GM21423 (cell line): ENCODE measurements at regions not wholly inside any gene's neighbourhood (a gene's known extent, or its start where the extent isn't known, plus 50 kb on each side); places are given as distances from the start of the nearest gene placed in this dataset.
"Not testable (repeated sequence)": the region's sequence is repeated elsewhere in the genome, so short reads cannot be mapped to it uniquely, and the experiment has no call there.

ENCODE experiments used
- ATAC-seq: cut with Tn5 transposase; IDR thresholded peaks from one replicate; pipeline ENCODE4 v1.9.1; 2021; ENCODE audit warnings: mild to moderate bottlenecking, moderate library complexity; ENCODE audit not compliant: unreplicated experiment

DNA sequence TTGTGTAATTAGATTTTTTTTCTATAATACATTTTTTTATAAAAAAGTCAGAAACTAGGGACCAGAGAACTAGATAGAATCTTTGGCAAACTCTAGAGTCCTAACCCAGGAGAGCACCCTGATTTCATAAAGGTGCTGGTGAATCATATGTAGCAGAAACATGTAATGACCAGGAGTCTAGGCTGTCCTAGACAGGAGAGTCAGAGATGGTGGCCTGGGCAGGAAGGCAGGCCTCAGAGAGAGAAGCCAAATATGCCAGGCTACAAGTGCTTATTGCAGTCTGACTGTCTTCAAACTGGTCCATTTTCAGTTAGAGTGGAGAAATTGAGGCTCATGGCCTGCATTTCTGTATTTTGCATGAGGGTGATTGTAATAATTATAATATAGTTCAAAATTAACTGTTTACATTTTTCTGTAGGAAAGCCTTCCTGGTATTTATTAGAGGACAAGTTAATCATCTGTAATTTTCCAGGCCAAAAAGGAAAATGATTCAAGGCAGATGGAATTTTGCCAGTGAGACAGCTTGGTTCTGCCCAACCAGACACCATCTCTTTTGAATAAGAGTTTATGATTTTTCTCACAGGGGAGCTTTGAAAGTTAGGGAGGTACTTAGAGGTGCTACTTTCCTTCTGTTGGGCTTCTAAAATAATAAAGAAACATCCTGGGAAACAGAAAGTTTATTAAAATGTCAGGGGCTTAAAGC lies 129.8 kb downstream of the S1PR1 start:
- ATAC-seq: no peak

DNA sequence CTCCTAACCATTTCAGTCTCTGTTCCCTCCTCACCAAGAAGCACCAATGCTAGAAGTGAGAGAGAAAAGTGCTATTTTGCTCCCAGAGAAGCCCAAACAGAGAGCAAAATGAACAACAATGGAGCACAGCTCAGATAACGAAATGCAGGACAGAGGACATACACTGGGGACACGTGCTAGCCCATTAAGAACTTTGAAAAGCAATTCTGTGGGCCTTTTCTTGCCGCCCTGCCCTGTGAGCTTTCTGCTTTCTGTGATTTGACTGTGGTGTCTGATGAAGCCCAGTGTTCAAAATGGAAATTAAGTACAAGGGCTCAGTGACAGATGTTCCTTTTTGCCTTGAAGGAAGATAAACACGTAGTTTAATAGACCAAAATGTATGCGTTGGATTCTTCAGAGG lies 130.8 kb downstream of the S1PR1 start:
- ATAC-seq: no peak

DNA sequence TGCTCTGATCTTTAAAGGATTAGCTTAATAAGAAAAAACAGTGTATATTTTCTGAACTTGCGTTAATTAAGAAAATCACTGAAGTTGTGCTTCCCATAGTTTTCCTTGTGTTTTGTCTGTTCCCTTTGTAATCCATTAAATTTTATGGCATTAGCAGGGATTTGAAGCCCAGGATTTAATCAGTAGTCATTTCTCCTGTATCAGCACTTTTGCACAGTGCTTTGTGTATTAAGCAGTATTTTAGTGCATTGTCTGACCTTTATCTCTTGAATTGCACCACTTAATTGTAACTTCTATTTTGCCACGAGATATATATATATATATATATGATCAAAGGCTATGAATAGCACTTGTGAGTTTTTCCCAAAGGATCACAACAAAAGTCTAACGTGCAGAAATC lies 133.7 kb downstream of the S1PR1 start:
- ATAC-seq: no peak

DNA sequence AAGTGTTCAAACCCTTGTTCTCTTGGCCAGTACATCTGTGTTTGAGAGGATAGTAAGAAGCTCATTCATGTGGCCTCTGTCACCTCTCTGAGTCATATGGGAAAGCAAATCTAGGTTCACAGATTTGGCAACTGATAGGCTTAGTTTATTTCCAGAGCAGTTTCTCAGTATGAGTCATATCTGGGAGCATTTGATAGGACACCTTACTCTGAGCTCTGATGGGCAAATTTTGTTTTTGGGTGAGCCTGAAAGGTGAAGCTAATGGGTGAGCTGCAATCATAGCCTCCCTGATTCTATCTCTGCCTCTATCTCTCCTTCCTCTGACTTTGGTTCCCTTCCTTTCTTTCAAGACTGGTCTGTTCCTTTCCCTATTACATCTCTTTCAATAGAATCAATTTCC lies 134.4 kb downstream of the S1PR1 start:
- ATAC-seq: peak; percentile 92

DNA sequence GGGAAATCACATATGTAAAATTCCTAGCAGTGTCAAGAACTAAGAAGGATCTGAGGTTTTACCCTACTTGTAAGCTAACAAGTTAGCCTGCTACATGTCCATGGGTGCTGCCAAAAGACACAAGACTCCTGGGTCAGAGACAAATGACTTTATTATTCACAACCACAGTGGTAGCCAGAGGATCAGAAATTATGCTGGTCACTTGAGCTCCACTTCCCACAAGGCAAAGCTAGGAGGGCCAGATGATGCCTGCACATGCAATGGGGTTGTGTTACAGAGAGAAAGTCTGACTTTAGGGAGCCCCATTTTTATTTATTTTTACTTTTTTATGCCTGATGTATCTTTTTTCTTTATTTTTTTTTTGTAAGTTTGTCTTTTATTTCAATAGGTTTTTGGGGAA lies 136.8 kb downstream of the S1PR1 start:
- no peak for ATAC-seq

DNA sequence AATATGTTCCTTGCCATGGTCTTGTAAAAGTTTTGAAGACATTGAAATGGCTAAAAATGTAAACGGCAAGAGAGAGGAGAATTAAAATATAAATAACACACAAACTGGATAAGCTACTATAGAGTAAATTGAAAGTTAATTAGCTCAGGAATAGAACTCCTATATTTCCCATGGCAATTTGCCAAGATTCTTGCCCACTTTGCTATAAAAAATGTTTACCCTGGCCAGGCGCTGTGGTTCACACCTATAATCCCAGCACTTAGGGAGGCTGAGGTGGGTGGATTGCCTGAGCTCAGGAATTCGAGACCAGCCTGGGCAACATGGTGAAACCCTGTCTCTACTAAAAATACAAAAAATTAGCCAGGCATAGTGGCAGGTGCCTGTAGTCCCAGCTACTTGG lies 138.6 kb downstream of the S1PR1 start:
- not testable (repeated sequence) for ATAC-seq

DNA sequence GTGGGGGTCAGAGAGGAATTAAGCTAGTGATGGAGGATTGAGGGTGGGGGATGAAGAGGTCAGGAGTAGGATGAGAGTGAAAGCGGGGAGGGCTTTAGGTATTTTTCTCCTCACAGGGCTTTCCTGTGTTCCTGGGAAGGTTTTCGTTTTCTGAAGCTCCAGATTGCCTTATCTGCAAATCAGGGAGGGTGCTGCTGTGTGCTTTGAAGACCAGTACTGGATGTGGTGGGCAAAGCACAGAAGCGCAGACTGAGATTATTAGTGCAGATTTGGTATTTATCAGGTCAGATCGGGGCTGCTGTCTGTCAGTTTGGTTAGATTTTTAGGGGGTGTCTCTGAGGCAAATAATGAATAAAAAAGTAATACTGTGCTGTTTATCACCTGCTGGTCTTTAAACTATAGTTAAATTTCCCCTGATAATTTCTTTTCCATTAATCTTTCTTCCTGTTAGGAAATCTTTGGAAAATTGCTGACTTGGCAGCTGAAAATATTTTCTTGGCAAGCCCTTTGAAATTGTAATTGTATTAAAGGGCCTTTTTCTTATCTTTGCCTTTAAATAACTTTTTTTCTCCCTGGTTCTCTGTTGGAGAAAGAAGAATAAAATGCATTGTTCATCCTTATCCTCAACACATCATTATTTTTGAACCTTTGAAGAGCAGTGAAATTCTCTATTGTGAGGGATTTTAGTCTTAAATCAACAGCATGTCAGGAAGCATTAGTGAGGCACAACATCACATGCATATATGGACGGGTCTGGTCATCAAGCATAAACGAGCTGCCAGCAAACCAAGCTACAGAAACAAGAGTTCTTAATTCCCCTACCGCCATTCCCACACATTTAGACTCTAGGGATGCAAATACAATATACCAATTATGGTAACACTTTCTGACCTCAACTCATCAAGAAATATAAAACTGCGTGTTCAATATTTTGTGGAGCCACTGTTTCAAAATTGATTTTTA lies 139.6 kb downstream of the S1PR1 start:
- ATAC-seq: no peak

DNA sequence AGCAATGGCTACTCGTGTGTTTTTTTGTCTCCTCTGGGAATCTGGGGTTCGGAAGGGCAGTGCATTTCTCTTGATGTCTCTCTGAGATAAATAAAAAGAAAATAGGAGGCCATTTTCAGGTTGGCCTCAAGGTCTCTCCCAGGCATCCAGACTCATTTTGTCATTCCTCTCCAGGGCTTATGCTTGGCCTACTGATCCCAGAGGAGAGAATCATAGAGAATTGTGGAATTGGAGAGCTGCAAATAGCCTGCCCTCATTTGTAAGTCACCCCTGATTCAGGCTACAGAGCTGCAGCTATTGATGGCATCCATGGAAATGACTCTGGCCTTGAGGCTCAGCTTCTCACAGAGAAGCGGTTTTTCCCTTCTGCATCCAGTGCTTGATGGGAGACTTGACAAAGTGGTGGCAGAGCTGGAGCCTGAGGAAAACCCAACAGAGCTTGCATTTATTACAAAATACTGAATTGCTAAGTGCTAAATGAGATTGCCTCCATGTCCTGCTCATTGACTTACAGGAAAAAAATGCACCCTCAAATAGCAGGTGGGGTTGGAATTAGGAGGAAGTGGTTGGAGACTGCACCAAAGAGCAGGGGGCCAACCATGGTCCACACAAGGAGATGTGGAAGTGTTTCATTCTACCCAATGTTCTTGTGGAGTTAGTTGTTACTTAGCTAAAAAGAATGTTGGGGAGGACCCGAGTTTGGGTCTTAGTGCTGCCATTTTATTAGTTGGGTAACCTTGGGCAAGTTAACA lies 140.4 kb downstream of the S1PR1 start:
- no peak for ATAC-seq

DNA sequence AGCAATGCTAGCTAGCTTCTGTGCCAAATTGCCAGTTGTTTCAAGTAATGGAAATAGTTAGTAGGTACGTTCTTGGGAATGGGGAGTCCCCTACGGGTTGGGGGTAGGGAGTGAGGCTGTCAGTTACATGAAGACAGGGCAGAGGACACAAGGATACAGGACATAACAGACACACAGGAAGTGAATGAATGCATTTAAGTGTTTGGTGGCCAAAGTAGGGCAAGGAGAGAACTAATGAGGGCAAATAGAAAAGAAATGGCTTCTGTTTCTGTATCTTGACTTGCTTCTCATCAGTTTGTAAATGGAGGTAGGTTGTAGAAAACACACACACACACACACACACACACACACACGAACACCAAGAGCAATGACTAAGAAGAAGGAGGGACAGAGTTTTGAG lies 142.2 kb downstream of the S1PR1 start:
- ATAC-seq: no peak

DNA sequence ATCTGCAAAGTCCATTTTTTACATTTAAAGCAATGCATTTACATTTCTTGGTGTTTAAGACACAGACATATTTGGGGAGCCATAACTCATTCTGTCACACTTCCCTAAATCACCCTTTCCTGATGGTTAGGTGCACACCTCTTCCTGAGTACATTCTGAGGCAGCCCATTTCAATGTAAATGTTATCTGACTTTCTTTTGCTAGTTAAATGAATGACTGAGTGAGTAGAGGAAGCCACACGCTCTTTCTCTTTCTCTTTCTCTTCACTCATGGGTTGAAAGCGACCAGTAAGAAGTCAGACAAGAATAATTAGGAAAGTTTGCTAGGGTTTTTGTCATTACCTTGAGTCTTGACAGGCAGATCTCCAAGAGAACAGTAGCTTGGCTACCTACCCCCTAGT lies 143.1 kb downstream of the S1PR1 start:
- peak; percentile 96 for ATAC-seq

DNA sequence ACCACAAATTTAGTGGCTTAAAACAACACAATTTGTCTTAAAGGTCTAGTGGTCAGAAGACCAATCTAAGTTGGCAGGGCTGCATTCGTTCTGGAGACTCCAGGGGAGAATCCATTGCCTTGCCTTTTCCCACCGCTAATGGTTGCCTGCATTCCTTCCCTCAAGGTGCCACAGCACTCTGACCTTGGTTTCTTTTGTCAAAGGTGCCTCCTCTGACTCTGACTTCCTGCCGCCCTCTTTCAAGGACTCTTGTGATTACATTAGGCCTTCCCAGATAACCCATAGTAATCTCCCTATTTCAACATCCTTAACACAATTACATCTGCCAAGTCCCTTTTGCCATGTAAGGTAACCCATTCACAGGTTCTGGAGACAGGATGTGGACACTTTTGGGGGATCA lies 145.3 kb downstream of the S1PR1 start:
- no peak for ATAC-seq

DNA sequence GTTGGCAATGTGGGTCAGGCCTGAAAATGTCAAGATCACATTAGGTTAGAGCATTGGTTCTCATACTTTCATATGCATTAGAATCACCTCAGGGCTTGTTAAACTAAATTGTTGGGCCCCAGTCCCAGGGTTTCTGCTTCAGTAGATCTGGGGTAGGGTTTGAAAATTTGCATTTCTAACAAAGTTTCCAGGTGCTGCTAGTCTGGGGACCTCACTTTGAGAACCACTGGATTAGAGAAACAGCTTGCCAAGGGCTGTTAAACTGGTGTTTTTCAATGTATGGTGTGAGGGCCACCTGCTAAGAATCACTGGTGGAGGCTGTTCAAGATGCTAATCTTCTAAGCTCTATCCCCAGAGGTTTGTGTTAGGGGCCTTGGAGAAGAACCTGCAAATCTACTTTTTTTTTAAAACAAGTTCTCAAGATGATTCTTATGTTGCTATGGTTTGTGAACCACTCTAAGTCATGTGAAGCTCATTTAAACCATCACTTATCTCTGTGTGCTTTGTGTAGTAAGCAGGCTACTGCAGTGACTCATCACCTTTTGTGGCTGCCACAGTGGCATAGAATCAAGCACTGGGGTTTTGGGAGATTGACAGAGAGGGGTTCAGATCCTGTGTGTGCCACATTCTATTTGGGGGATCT lies 152.2 kb downstream of the S1PR1 start:
- ATAC-seq: peak; percentile 89

DNA sequence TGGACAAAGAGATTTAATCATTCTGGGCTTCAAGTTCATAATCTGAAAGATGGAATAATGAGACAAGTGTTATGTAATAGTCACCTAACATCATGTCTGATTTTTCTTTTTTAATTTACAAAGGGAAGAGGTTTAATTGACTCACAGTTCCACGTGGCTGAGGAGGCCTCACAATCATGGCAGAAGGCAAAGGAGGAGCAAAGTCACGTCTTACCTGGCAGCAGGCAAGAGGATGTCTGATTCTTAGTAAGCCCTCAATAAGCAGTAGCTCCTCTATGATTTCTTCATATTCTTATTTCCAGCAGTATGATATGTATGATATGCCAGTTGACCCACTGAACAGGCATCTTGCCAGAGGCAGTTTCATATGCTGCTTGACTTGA lies 152.7 kb downstream of the S1PR1 start:
- ATAC-seq: no peak

DNA sequence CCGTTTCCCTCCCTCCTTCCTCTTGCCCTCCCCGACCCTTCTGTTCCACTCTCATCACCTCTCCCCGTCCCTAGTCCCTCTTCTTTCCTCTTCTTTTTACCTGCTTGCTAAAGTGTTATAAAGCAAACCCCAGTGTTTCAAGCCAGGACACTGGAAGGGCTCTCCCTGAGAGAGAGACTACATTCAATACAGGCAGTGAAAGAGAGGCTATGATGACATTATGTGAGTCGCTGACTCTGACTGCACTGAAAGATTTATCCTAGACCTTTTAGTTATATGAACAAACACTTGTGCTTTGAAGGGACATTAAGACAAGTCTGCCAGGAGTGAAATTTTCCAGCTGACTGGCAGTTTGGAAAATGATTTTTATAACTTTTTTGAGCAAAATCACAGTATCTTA lies 155.7 kb downstream of the S1PR1 start:
- ATAC-seq: no peak

DNA sequence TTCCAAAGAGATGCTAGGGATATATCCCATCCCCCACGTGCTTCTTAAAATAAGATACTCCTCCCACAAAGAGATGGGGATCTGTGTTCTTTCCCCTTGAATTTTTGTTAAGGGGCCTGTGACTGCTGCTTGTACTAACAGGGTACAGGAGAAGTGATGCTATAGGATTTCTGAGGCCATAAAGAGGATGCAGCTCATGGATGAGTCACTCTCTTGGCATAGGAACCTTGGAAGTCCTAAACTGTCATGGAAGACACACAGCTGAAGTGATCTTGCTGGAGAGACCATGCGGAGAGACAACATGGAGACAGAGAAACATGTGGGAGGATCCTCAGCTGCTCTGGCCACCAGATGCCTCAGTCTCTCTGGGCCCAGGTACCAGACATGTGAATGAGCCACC lies 157.2 kb downstream of the S1PR1 start:
- no peak for ATAC-seq

DNA sequence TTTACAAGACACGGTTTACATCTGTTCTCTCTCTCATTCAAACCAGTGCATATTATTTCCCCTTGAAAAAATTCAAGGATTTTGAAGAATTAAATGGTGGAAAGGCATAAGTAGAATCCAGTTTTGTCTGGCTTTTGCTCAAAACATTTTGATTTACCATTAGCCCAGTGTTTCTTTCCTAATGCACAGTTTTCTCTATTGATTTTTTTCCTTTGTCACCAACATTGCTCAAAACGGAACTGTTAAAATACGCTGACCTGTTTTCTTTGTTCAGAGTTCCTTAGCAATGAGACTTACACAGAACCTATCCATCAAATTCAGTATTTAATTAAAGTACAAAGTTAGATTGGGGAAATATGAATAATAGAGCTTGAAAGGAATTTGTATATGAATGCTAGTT lies 162.4 kb downstream of the S1PR1 start:
- ATAC-seq: no peak

DNA sequence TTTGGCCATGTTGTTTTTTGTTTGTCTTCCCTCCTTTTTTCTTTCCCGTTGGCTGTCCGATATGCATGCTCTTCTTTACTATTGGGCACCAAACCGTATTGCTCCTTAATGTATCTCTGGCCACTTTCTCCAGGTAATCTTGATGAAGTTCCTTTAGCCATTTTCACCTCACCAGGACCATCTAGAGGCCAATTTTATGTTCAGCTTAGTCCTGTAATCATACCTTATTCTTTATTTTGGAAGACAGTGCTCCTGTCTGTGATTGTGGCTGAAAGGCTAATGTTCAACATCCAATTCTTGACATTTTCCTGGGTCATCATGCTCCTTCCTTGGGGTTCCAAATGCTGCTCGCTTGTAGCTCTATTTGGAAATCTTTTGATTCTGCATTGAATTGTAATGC lies 169.5 kb downstream of the S1PR1 start:
- no peak for ATAC-seq

DNA sequence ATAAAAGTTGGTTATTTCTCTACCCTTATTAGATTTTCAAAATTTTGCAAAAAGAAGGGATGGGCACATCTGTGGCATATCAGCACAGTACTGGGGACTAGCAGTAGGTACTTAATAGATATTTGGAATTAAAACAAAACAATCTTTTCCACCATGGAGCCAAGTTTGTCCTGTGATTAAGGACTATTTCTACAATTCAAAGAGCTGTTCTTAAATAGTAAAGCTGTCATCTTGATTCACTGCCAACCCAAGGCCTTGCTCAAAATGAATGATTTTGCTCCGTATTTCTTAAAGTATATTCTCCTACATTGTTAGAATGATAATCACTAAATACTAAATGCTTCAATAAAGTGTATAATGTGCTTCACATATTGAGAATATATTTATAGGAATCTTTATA lies 169.9 kb downstream of the S1PR1 start:
- ATAC-seq: no peak

DNA sequence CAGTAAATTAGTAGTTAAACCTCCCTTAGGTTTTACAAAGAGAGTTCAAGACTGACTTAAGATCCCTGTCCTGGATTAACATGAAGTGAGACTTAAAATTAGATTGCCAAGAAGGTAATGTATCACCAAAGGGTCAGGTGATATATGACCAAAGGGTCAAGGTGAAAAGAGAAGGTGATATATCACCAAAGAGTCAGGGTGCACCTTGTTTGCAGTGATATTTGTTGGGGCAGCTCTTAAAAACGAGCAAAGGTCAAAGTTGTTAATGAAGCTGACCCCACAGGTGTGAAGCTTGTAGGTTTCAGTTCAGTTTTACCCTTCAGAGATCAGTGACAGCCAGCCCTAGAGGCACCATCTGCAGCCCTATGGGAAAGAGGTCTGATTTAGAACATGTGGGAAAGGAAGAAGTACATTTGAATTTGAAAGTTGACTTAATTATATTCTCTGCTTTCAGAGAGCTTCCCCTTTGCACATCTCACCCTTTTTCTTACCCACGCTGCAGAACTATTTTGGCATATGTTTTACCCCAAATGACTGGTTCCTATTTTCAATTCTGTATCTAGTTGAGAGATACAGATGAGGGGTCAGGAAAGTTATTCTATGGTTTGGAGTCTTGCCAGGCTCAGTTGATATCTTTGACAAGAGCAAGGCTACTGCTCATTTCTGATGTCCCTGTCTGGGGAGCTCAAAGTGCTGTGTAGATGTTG lies 170.8 kb downstream of the S1PR1 start:
- ATAC-seq: peak; percentile 72

DNA sequence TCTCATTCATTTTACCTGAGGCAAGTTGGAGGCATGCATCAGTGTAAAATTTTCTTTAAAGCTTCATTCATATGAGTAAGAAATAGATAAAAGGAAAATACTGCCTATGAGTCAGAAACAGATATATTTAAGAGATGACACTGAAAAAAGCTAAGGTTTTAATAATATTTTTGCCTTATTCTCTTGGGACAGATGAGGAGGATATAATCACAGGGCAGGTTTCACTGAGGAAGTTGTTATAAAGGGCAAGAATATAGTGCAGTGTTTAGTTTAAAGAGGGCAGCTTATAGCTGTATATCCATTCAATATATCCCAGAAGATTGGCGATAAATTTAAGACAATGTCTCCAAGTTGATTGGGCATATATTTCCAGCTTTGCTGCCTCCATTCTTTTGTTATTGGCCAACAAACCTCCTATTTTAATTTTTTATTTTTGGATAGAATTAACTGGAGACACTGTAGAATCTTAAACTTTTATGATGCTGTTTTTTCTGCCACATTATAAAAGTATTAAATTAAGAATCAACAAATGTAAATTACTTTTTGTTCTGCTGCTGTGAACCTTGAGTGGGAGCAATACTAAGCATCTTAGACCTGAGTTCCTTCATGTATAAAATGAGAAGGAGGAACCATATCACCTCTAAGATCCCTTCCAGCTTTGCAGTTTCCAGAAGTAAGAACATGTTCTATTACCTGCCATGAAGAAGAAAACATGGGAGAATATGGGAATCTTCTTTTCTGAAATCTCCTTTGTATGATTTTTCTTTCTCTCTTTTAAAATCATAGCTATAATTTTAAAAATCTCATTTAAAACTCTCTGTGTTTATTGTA lies 171.6 kb downstream of the S1PR1 start:
- peak; percentile 14 for ATAC-seq
